ENCODE measurements at regions not wholly inside any gene's neighbourhood (a gene's known extent, or its start where the extent isn't known, plus 50 kb on each side); places are given as distances from the start of the nearest gene placed in this dataset.

- Histone ChIP-seq H4K20me1 (ENCODE audit: insufficient read depth, low read length) (no peaks in the 10 kb centered on the region), H3K4me1 (ENCODE audit: control insufficient read depth in 1 of 2, insufficient read depth in 2 of 2, low read length in 2 of 2) (no peaks in the 10 kb centered on the region), H3K27me3 (ENCODE audit: control insufficient read depth in 2 of 2, insufficient read depth in 2 of 2, low read length in 2 of 2) (no peaks in the 10 kb centered on the region), H3K36me3 (replicated peaks in 1 of 2; ENCODE audit: control insufficient read depth in 1 of 2, insufficient read depth in 2 of 2, low read length in 2 of 2) (no peaks in the 10 kb centered on the region), H3K9me3 (replicated peaks in 1 of 2; ENCODE audit: control insufficient read depth in 1 of 2, insufficient read depth in 1 of 2, low read length in 2 of 2) (no peaks in the 10 kb centered on the region), H3K4me2 (replicated peaks; ENCODE audit: extremely low read depth, low read length, poor library complexity, severe bottlenecking) (no peak overlapping the region), H3K4me3 (replicated peaks in 1 of 3; ENCODE audit: low read depth in 2 of 3, low read length in 3 of 3) (no peak overlapping the region), H3K27ac (ENCODE audit: low read depth in 1 of 2, low read length in 2 of 2) (no peak overlapping the region), H3K9ac (ENCODE audit: insufficient read depth, low read length, poor library complexity, severe bottlenecking) (no peak overlapping the region), H3K79me2 (ENCODE audit: insufficient read depth, low read length) (no peaks in the 10 kb centered on the region), H2AFZ (ENCODE audit: insufficient read depth, low read depth, low read length, poor library complexity, severe bottlenecking) (no peak overlapping the region)
- Mint-ChIP-seq H3K4me3 (no peak overlapping the region), H3K27me3 (ENCODE audit: low read depth in 3 of 3) (no peaks in the 10 kb centered on the region), H3K9me3 (peaks cover 0 to 2% (median 0%) of the 10 kb centered on the region in 7 donors), H3K36me3 (no peaks in the 10 kb centered on the region), H3K4me1 (no peaks in the 10 kb centered on the region), H3K27ac (no peak overlapping the region)
- intact Hi-C loops (cut with micrococcal nuclease), result no loop called here
- TF ChIP-seq CTCF (IDR thresholded peaks at IDR 0.05), result no peak
- no peak for DNase-seq
- WGBS (ENCODE audit: insufficient coverage), result 100% methylated on average over 1 of the region's 1 CpG
Observed at GRCh38 chr14:58875613-58876012, 237.9 kb downstream of the DACT1 start.

- Mint-ChIP-seq H3K4me1 (no peaks in the 10 kb centered on the region), H3K9me3 (peaks cover 0 to 2% (median 0%) of the 10 kb centered on the region in 7 donors), H3K4me3 (no peak overlapping the region), H3K36me3 (no peaks in the 10 kb centered on the region), H3K27ac (peak overlapping the region in 1 of 7 donors; percentile 85), H3K27me3 (ENCODE audit: low read depth in 3 of 3) (no peaks in the 10 kb centered on the region)
- H2AFZ ChIP-seq (ENCODE audit: insufficient read depth, low read depth, low read length, poor library complexity, severe bottlenecking), result no peak overlapping the region
- no peak overlapping the region for H3K27ac ChIP-seq (ENCODE audit: low read depth in 1 of 2, low read length in 2 of 2)
- H3K27me3 ChIP-seq (ENCODE audit: control insufficient read depth in 2 of 2, insufficient read depth in 2 of 2, low read length in 2 of 2), result no peaks in the 10 kb centered on the region
- intact Hi-C loops (cut with micrococcal nuclease), result no loop called here
- no peak overlapping the region for H3K4me2 ChIP-seq (replicated peaks; ENCODE audit: extremely low read depth, low read length, poor library complexity, severe bottlenecking)
- H3K9ac ChIP-seq (ENCODE audit: insufficient read depth, low read length, poor library complexity, severe bottlenecking), result no peak overlapping the region
- no peaks in the 10 kb centered on the region for H3K36me3 ChIP-seq (replicated peaks in 1 of 2; ENCODE audit: control insufficient read depth in 1 of 2, insufficient read depth in 2 of 2, low read length in 2 of 2)
- H3K79me2 ChIP-seq (ENCODE audit: insufficient read depth, low read length), result no peaks in the 10 kb centered on the region
- no peak for DNase-seq
- no peak overlapping the region for H3K4me3 ChIP-seq (replicated peaks in 1 of 3; ENCODE audit: low read depth in 2 of 3, low read length in 3 of 3)
- H3K4me1 ChIP-seq (ENCODE audit: control insufficient read depth in 1 of 2, insufficient read depth in 2 of 2, low read length in 2 of 2), result no peaks in the 10 kb centered on the region
- no peaks in the 10 kb centered on the region for H3K9me3 ChIP-seq (replicated peaks in 1 of 2; ENCODE audit: control insufficient read depth in 1 of 2, insufficient read depth in 1 of 2, low read length in 2 of 2)
- no peaks in the 10 kb centered on the region for H4K20me1 ChIP-seq (ENCODE audit: insufficient read depth, low read length)
- TF ChIP-seq CTCF (IDR thresholded peaks at IDR 0.05), result no peak
Observed at GRCh38 chr14:58876608-58877007, 238.8 kb downstream of the DACT1 start.

All from CD14-positive monocyte (primary cell).